Liver (tissue), 8 donors: ENCODE measurements at regions not wholly inside any gene's neighbourhood (a gene's known extent, or its start where the extent isn't known, plus 50 kb on each side); places are given as distances from the start of the nearest gene placed in this dataset.

Experiments
- DNase-seq: peaks from one replicate; pipeline ENCODE4 v3.0.0-alpha.2; 2017; ENCODE audit warnings: low spot score
- H3K27ac ChIP-seq, 2 donors: one replicate each; pipeline ENCODE4 v1.7.0; 2013; ENCODE audit warnings: inconsistent platforms in 2 of 2, low read length in 2 of 2, control low read depth in 1 of 2, low read depth in 1 of 2, mild to moderate bottlenecking in 1 of 2
- H3K27me3 ChIP-seq, 4 donors: one replicate each; pipeline versions ENCODE4 v1.6.1 to v1.7.0; 2013; ENCODE audit warnings: low read length in 3 of 4, inconsistent platforms in 1 of 4, mild to moderate bottlenecking in 1 of 4, moderate library complexity in 1 of 4; ENCODE audit not compliant: control insufficient read depth in 4 of 4, insufficient read depth in 4 of 4
- H3K36me3 ChIP-seq, 4 donors: one replicate each; pipeline versions ENCODE4 v1.6.1 to v1.7.0; 2013; ENCODE audit warnings: low read length in 3 of 4, mild to moderate bottlenecking in 3 of 4, low read depth in 1 of 4, moderate library complexity in 1 of 4; ENCODE audit not compliant: control insufficient read depth in 4 of 4, insufficient read depth in 3 of 4
- H3K4me1 ChIP-seq, 4 donors: one replicate each; pipeline versions ENCODE4 v1.6.1 to v1.7.0; 2013; ENCODE audit warnings: low read length in 3 of 4, mild to moderate bottlenecking in 3 of 4, moderate library complexity in 1 of 4; ENCODE audit not compliant: control insufficient read depth in 4 of 4, insufficient read depth in 4 of 4
- H3K4me3 ChIP-seq, 3 donors: one replicate each; pipeline versions ENCODE4 v1.6.1 to v1.7.0; 2013; ENCODE audit warnings: low read length in 3 of 3, control low read depth in 1 of 3, low read depth in 1 of 3, mild to moderate bottlenecking in 1 of 3
- H3K9ac ChIP-seq, 2 donors: one replicate each; pipeline ENCODE4 v1.7.0; 2013; ENCODE audit warnings: low read length in 2 of 2, mild to moderate bottlenecking in 2 of 2, moderate library complexity in 2 of 2, control low read depth in 1 of 2, low read depth in 1 of 2
- H3K9me3 ChIP-seq, 4 donors: one replicate each; pipeline versions ENCODE4 v1.6.1 to v1.7.0; 2013; ENCODE audit warnings: low read length in 3 of 4; ENCODE audit not compliant: control insufficient read depth in 4 of 4
- ATF3 ChIP-seq: IDR thresholded peaks from 2 replicates; pipeline ENCODE4 v1.6.1; 2016; ENCODE audit warnings: antibody characterized with exemption
- CTCF ChIP-seq: fragments of 150-350 bp; IDR thresholded peaks from 2 replicates; pipeline ENCODE4 v1.5.1; 2017; ENCODE audit warnings: improper control_type of control experiment, low read depth, low read length; ENCODE audit not compliant: missing input control
- FOXA1 ChIP-seq: IDR thresholded peaks from 2 replicates; pipeline ENCODE4 v1.6.1; 2016; ENCODE audit warnings: antibody characterized with exemption
- HNF4A ChIP-seq, 2 donors: conservative IDR thresholded peaks; 2 replicates each; pipeline ENCODE4 v1.6.1; 2016; ENCODE audit warnings: antibody characterized with exemption in 2 of 2, mild to moderate bottlenecking in 2 of 2
- HNF4G ChIP-seq: IDR thresholded peaks from 2 replicates; pipeline ENCODE4 v1.6.1; 2016; ENCODE audit warnings: antibody characterized with exemption
- JUND ChIP-seq, 2 donors: IDR thresholded peaks; 2 replicates each; pipeline ENCODE4 v1.6.1; 2016; ENCODE audit warnings: antibody characterized with exemption in 2 of 2
- MAX ChIP-seq: IDR thresholded peaks from 2 replicates; pipeline ENCODE4 v1.6.1; 2016; ENCODE audit warnings: antibody characterized with exemption
- NR2F2 ChIP-seq: IDR thresholded peaks from 2 replicates; pipeline ENCODE4 v1.6.1; 2016; ENCODE audit warnings: antibody characterized with exemption
- RAD21 ChIP-seq, 2 donors: IDR thresholded peaks; 2 replicates each; pipeline ENCODE4 v1.6.1; 2016; ENCODE audit warnings: antibody characterized with exemption in 2 of 2, mild to moderate bottlenecking in 2 of 2
- REST ChIP-seq: IDR thresholded peaks from 2 replicates; pipeline ENCODE4 v1.6.1; 2016; ENCODE audit warnings: antibody characterized with exemption, mild to moderate bottlenecking
- RXRA ChIP-seq, 2 donors: IDR thresholded peaks; 2 replicates each; pipeline ENCODE4 v1.6.1; 2017 to 2018; ENCODE audit warnings: antibody characterized with exemption in 2 of 2, mild to moderate bottlenecking in 1 of 2
- TAF1 ChIP-seq: conservative IDR thresholded peaks from 2 replicates; pipeline ENCODE4 v1.6.1; 2016; ENCODE audit warnings: antibody characterized with exemption, mild to moderate bottlenecking
- YY1 ChIP-seq: IDR thresholded peaks from 2 replicates; pipeline ENCODE4 v1.6.1; 2016; ENCODE audit warnings: antibody characterized with exemption, mild to moderate bottlenecking
- ZBTB33 ChIP-seq: IDR thresholded peaks from 2 replicates; pipeline ENCODE4 v1.6.1; 2016; ENCODE audit warnings: antibody characterized with exemption
- WGBS: extraction: QIAGEN DNeasy Blood & Tissue Kit; methylation state at CpG from one replicate; pipeline ENCODE4 v1.1.7; 2013; 5-methylcytosine and 5-hydroxymethylcytosine counted together
- donor health status: healthy.
- donor health status: healthy.
- donor health status: healthy.
- donor health status: healthy.
- donor health status: healthy.

GRCh38 chr5:99355881-99356280, 427.1 kb upstream of the CHD1 start:
- Histone ChIP-seq H3K36me3 (no peaks in the 10 kb centered on the region), H3K27ac (no peak overlapping the region), H3K4me3 (no peak overlapping the region), H3K4me1 (no peaks in the 10 kb centered on the region), H3K27me3 (no peaks in the 10 kb centered on the region), H3K9me3 (peaks cover 0 to 10% (median 3%) of the 10 kb centered on the region in 4 donors), H3K9ac (no peak overlapping the region)
- DNase-seq, result no peak
- TF ChIP-seq MAX (no peak), YY1 (no peak), NR2F2 (no peak), ZBTB33 (no peak), HNF4G (no peak), RXRA (IDR thresholded peaks at IDR 0.05) (no peak), ATF3 (no peak), RAD21 (IDR thresholded peaks at IDR 0.05) (no peak), HNF4A (conservative IDR thresholded peaks at IDR 0.05) (no peak), FOXA1 (no peak), JUND (IDR thresholded peaks at IDR 0.05) (no peak), CTCF (no peak)

GRCh38 chr5:99349787-99350186, 421.0 kb upstream of the CHD1 start:
- H3K9me3 ChIP-seq, result peaks cover 0 to 10% (median 3%) of the 10 kb centered on the region in 4 donors

More at GRCh38 chr5:99349787-99350186, 421.0 kb upstream of the CHD1 start:
- Histone ChIP-seq H3K4me1 (no peaks in the 10 kb centered on the region), H3K27ac (no peak overlapping the region), H3K36me3 (no peaks in the 10 kb centered on the region), H3K9ac (no peak overlapping the region), H3K27me3 (no peaks in the 10 kb centered on the region), H3K4me3 (no peak overlapping the region)
- no peak for DNase-seq
- WGBS, result 61% methylated on average over 2 of the region's 2 CpGs
- TF ChIP-seq RXRA (IDR thresholded peaks at IDR 0.05) (no peak), CTCF (no peak), HNF4G (no peak), TAF1 (no peak), HNF4A (conservative IDR thresholded peaks at IDR 0.05) (no peak), MAX (no peak), REST (no peak)
